ENCODE measurements at regions not wholly inside any gene's neighbourhood (a gene's known extent, or its start where the extent isn't known, plus 50 kb on each side); places are given as distances from the start of the nearest gene placed in this dataset.

DNA sequence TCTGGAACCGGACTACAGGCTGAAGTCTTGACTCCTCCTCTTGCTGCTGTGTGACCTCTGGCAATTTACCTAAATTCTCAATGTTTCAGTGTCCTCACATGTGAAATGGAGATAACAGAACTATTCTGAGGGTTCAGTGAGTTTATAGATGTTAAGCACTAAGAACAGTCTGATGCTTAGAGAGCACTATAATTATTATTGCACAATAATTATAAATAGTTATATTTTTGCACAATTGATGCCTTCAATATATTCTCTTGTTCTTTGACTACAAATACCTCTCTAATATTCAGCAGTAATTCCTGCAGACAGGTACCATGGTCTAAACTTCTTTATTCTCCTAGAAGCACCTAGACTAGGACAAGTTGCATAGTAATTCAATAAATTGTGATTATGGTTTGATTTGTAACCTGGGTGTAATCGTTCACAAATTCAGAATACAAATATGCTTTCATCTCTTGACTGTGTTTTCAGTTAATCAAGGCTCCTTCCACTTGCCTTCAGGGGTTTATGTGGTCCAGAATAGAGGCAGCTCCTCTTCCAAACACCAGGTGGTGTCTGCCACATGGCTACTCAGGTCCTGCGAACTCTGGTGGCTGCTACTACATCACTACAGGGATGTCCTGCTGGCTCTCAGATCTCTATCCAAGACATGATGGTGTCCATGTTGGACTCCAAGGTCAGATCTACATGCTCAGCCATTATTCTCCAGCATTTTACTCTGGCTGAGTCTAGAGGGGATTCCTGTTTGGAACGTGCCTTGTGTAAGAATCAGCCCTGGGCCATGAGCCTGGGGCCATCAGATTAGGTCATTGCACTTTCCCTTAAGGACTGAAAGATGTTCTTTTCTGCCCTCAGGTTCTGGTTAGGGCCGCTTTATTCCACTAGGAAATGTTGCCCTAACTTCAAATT lies 103.4 kb downstream of the QRFPR start:
- peak; percentile 18 for DNase-seq (ENCODE audit: low spot score)

GRCh38 chr4:121273191-121273590 lies 107.6 kb downstream of the QRFPR start:
- no peak for DNase-seq (ENCODE audit: low spot score)

GRCh38 chr4:121272526-121272925 lies 108.3 kb downstream of the QRFPR start:
- DNase-seq (ENCODE audit: low spot score), result no peak

GRCh38 chr4:121270389-121270788 lies 106.3 kb upstream of the TNIP3 start:
- DNase-seq (ENCODE audit: low spot score), result no peak

DNA sequence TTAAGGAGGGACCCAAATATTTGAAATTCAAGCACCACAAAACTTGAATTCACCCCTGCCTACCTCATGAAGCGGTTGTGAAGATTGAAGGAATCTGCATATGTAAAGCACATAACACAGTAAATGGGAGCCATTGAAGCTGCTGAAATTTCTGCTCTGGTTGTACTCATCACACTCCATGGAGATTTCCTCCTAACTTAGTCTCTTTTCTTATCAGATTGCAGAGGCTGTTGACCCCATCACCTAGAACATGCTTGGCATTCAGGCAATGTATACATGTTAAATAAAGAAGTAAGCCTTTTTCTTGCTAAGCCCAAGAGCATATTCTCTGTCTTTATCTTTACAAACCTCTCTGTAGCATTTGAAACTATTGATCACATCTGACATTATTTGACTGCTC lies 104.9 kb upstream of the TNIP3 start:
- DNase-seq (ENCODE audit: low spot score), result no peak

DNA sequence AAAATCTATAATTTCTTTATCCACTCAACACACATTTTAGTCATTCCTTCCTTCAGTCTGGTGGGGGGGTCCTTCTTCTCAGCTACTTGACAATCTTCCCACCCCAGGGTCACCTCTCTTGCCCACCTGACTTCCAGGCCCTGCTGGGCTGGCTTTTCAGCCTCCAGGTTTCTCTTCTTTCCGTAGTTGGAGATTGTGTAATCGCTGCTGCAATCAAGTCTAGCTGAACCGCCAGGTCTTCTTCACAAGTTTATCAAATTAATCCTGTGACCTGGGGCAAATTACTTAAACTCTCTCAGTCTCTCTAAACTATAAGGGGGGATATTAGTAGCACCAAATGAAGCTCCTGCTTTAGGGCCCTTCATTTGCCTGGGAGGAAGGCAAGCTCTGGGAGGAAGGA lies 102.9 kb upstream of the TNIP3 start:
- DNase-seq (ENCODE audit: low spot score), result no peak

GRCh38 chr4:121256887-121257466 lies 92.9 kb upstream of the TNIP3 start:
- DNase-seq (ENCODE audit: low spot score), result no peak

GRCh38 chr4:121255986-121256750 lies 92.0 kb upstream of the TNIP3 start:
- DNase-seq (ENCODE audit: low spot score), result no peak

DNA sequence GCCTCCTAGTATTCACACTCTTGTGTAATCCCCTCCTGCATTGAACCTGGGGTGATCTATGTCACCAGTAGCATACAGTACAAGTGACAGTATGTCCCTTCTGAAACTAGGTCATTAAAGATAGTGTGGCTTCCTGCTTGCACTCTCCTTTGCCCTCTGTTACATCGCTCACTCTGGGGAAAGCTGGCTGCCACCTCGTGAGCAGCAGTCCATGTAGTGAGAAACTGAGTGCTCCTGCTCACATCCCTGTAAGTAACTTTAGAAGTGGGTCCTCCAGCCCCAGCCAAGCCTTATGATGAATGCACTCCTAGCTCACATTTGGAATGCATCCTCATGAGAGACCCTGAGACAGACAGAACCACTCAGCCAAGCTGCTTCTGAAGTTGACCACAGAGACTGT lies 89.8 kb upstream of the TNIP3 start:
- DNase-seq (ENCODE audit: low spot score), result no peak

DNA sequence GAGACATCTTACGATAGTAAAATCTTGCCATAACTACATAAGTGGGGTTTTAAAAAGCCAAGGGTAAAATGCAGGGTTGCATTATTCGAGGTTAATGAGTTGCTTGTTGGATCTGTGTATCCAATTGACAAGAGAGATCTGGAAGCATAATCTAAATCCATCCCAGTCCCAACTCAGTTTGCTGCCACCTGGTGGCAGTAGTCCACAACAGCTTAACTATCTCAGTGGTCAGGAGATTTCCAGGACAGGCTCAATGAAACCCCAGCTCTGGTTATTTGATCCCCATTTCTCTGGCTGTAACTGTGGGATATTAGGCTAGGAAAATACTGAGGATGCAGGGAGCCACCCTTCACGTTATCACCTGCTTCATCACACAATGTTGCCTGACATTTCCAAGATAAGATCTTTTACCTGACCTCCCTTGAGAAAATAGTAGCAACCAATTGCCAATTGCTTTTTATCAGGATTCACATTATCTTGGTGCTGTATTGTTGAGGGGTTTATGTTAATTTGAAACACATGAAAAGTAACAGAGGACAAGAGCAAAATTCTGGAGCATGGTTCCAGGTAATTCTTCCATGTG lies 88.2 kb upstream of the TNIP3 start:
- peak; percentile 64 for DNase-seq (ENCODE audit: low spot score)

GRCh38 chr4:121248747-121249146 lies 84.6 kb upstream of the TNIP3 start:
- no peak for DNase-seq (ENCODE audit: low spot score)

GRCh38 chr4:121246698-121247097 lies 82.6 kb upstream of the TNIP3 start:
- no peak for DNase-seq (ENCODE audit: low spot score)

- no peak for DNase-seq (ENCODE audit: low spot score)
Measured at GRCh38 chr4:121243485-121243884, 79.4 kb upstream of the TNIP3 start.

GRCh38 chr4:121242188-121242750 lies 78.1 kb upstream of the TNIP3 start:
- DNase-seq (ENCODE audit: low spot score), result no peak

- DNase-seq (ENCODE audit: low spot score), result no peak
Measured at GRCh38 chr4:121239951-121240350, 75.8 kb upstream of the TNIP3 start.

- no peak for DNase-seq (ENCODE audit: low spot score)
Measured at GRCh38 chr4:121238461-121238860, 74.3 kb upstream of the TNIP3 start.

GRCh38 chr4:121237069-121237399 lies 72.9 kb upstream of the TNIP3 start:
- no peak for DNase-seq (ENCODE audit: low spot score)

- DNase-seq (ENCODE audit: low spot score), result no peak
Measured at GRCh38 chr4:121236353-121237068, 72.4 kb upstream of the TNIP3 start.

DNA sequence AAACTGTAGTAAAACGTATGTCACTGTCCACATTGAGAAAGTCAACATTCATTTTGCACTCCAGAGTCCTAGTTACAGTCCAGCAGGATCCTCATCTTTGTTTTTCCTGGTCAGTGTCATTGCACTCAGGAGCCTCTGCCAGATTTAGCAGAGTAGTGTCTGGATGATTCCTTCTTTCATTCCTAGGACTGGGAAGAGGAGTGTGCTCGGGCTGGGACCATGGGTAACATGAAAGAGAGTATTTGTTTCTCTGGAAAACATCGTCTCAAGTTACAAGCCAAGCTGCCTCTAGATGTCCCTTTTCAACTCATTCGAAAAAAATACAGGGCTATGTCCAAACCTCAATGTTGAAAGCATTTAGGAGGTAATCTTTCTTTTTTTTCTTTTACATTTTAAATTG lies 69.9 kb upstream of the TNIP3 start:
- DNase-seq (ENCODE audit: low spot score), result no peak

GRCh38 chr4:121229993-121230392 lies 65.9 kb upstream of the TNIP3 start:
- no peak for DNase-seq (ENCODE audit: low spot score)

GRCh38 chr4:121228848-121229247 lies 64.7 kb upstream of the TNIP3 start:
- DNase-seq (ENCODE audit: low spot score), result no peak

All from SK-N-DZ (cell line).